GM23338 (cell line): ENCODE measurements at regions not wholly inside any gene's neighbourhood (a gene's known extent, or its start where the extent isn't known, plus 50 kb on each side); places are given as distances from the start of the nearest gene placed in this dataset.

Source experiments
- ATAC-seq: fragments of 200-7000 bp; cut with Tn5 transposase; 3 replicates; pipeline ENCODE4 v1.9.1; 2020
- DNase-seq: peaks from one replicate; pipeline ENCODE4 v3.0.0-alpha.2; 2015; ENCODE audit warnings: low spot score
- H2AFZ ChIP-seq: fragments of 200-600 bp; sonication (generic); 2 replicates; pipeline ENCODE4 v1.8.0; 2016; ENCODE audit warnings: antibody characterized with exemption, mild to moderate bottlenecking, moderate library complexity
- H3F3A ChIP-seq: fragments of 200-600 bp; sonication (generic); replicated peaks from 2 replicates; pipeline ENCODE4 v1.8.0; 2017; ENCODE audit warnings: antibody characterized with exemption, mixed run types, low read depth
- H3K27ac ChIP-seq: fragments of 200-600 bp; sonication (generic); 2 replicates; pipeline ENCODE4 v1.6.1; 2016; ENCODE audit warnings: low read depth
- H3K27me3 ChIP-seq: fragments of 200-600 bp; sonication (generic); 2 replicates; pipeline ENCODE4 v1.8.0; 2016; ENCODE audit warnings: mild to moderate bottlenecking, mixed run types, moderate library complexity; ENCODE audit not compliant: insufficient read depth
- H3K36me3 ChIP-seq: fragments of 200-600 bp; sonication (generic); 2 replicates; pipeline ENCODE4 v1.8.0; 2016; ENCODE audit warnings: mild to moderate bottlenecking; ENCODE audit not compliant: insufficient read depth
- H3K4me1 ChIP-seq: fragments of 200-600 bp; sonication (generic); 2 replicates; pipeline ENCODE4 v1.8.0; 2016; ENCODE audit warnings: mild to moderate bottlenecking, moderate library complexity; ENCODE audit not compliant: insufficient read depth
- H3K4me2 ChIP-seq: fragments of 200-600 bp; sonication (generic); 2 replicates; pipeline ENCODE4 v1.7.1; 2017; ENCODE audit warnings: mixed run types
- H3K4me3 ChIP-seq: fragments of 200-600 bp; sonication (generic); 2 replicates; pipeline ENCODE4 v1.6.1; 2016; ENCODE audit warnings: mixed run types
- H3K79me2 ChIP-seq: fragments of 200-600 bp; sonication (generic); replicated peaks from 2 replicates; pipeline ENCODE4 v1.8.0; 2017; ENCODE audit warnings: mild to moderate bottlenecking; ENCODE audit not compliant: insufficient read depth
- H3K9me2 ChIP-seq: fragments of 200-600 bp; sonication (generic); 2 replicates; pipeline ENCODE4 v1.8.0; 2017; ENCODE audit not compliant: insufficient read depth
- H4K20me1 ChIP-seq: fragments of 200-600 bp; sonication (generic); replicated peaks from 2 replicates; pipeline ENCODE4 v1.8.0; 2017; ENCODE audit warnings: mild to moderate bottlenecking; ENCODE audit not compliant: insufficient read depth
- H3K27ac Mint-ChIP-seq: 2 replicates; pipeline ENCODE4 v1.8.0; 2020; ENCODE audit warnings: inconsistent platforms, mild to moderate bottlenecking, moderate library complexity, mixed read lengths
- H3K27me3 Mint-ChIP-seq: 3 replicates; pipeline ENCODE4 v1.8.0; 2022; ENCODE audit warnings: low read depth, mild to moderate bottlenecking, moderate library complexity, mixed read lengths, inconsistent platforms; ENCODE audit not compliant: insufficient read depth, poor library complexity
- H3K36me3 Mint-ChIP-seq: 3 replicates; pipeline ENCODE4 v1.8.0; 2021; ENCODE audit warnings: low read depth, mild to moderate bottlenecking, inconsistent platforms, moderate library complexity, mixed read lengths
- H3K4me1 Mint-ChIP-seq: 3 replicates; pipeline ENCODE4 v1.8.0; 2020; ENCODE audit warnings: mild to moderate bottlenecking, inconsistent platforms, mixed read lengths
- H3K4me3 Mint-ChIP-seq: 3 replicates; pipeline ENCODE4 v1.8.0; 2021; ENCODE audit warnings: moderate library complexity, mild to moderate bottlenecking, inconsistent platforms, mixed read lengths
- H3K9me3 Mint-ChIP-seq: 3 replicates; pipeline ENCODE4 v1.8.0; 2020; ENCODE audit warnings: moderate library complexity, mild to moderate bottlenecking, inconsistent platforms, mixed read lengths
- CREB1 ChIP-seq: fragments of 250-450 bp; sonication (Bioruptor Pico); IDR thresholded peaks from 2 replicates; pipeline ENCODE4 v1.5.0; 2020; ENCODE audit warnings: low read depth, mild to moderate bottlenecking, moderate library complexity
- CTCF ChIP-seq, 2 experiments: fragments of 200-600 bp in 1 of 2; sonication (generic) in 1 of 2; conservative IDR thresholded peaks; 2 replicates each; pipeline versions ENCODE4 v1.5.1 to v1.6.1; 2016 to 2017; ENCODE audit warnings: antibody characterized with exemption in 2 of 2, low read depth in 2 of 2, mild to moderate bottlenecking in 2 of 2, moderate library complexity in 1 of 2
- ETS1 ChIP-seq: IDR thresholded peaks from 2 replicates; pipeline ENCODE4 v1.6.1; 2016; ENCODE audit warnings: antibody characterized with exemption
- EZH2phosphoT487 ChIP-seq: fragments of 200-600 bp; sonication (generic); IDR thresholded peaks from one replicate; pipeline ENCODE4 v1.8.1; 2018; ENCODE audit warnings: antibody characterized with exemption; ENCODE audit not compliant: unreplicated experiment
- JUNB ChIP-seq: IDR thresholded peaks from one replicate; pipeline ENCODE4 v1.6.1; 2016; ENCODE audit warnings: antibody characterized with exemption; ENCODE audit not compliant: unreplicated experiment
- NANOG ChIP-seq: IDR thresholded peaks from 2 replicates; pipeline ENCODE4 v1.6.1; 2016; ENCODE audit warnings: antibody characterized with exemption, borderline replicate concordance
- POLR2AphosphoS5 ChIP-seq: IDR thresholded peaks from 2 replicates; pipeline ENCODE4 v1.6.1; 2016; ENCODE audit warnings: antibody characterized with exemption, low read depth
- REST ChIP-seq: IDR thresholded peaks from one replicate; pipeline ENCODE4 v1.6.1; 2018; ENCODE audit warnings: antibody characterized with exemption; ENCODE audit not compliant: unreplicated experiment
- ZNF114 ChIP-seq: fragments of 250-450 bp; sonication (Bioruptor Pico); IDR thresholded peaks from 2 replicates; pipeline ENCODE4 v1.5.0; 2020; ENCODE audit warnings: mild to moderate bottlenecking, moderate library complexity
- ZNF331 ChIP-seq: fragments of 250-450 bp; sonication (Bioruptor Pico); IDR thresholded peaks from 2 replicates; pipeline ENCODE4 v1.5.0; 2020; ENCODE audit warnings: low read depth, mild to moderate bottlenecking, moderate library complexity

GRCh38 chr20:24164360-24164759, 175.8 kb upstream of the GGTLC1 start:
- Histone ChIP-seq H3K4me1 (peaks cover 7% of the 10 kb centered on the region; the same call in 1 of the 2 replicates), H3K9me2 (peaks cover 6% of the 10 kb centered on the region; the same call in 1 of the 2 replicates), H3K27ac (no peak overlapping the region), H3F3A (no peaks in the 10 kb centered on the region), H3K36me3 (no peaks in the 10 kb centered on the region), H3K79me2 (no peaks in the 10 kb centered on the region), H3K4me2 (no peak overlapping the region), H2AFZ (no peak overlapping the region), H3K4me3 (no peak overlapping the region), H3K27me3 (no peaks in the 10 kb centered on the region), H4K20me1 (no peaks in the 10 kb centered on the region)
- H3K9me3 Mint-ChIP-seq, result no peaks in the 10 kb centered on the region; the same call in 2 of the 3 replicates
- no peaks in the 10 kb centered on the region for H3K27me3 Mint-ChIP-seq
- ATAC-seq, result peak; percentile 76
- peak; percentile 67 for DNase-seq
- no peak overlapping the region for H3K27ac Mint-ChIP-seq
- no peaks in the 10 kb centered on the region for H3K36me3 Mint-ChIP-seq
- H3K4me1 Mint-ChIP-seq, result peaks cover 26% of the 10 kb centered on the region
- H3K4me3 Mint-ChIP-seq, result no peak overlapping the region
- TF ChIP-seq CTCF (conservative IDR thresholded peaks at IDR 0.05; ENCODE audit: low read depth in 2 of 2), result peak; percentile 76 to 88
- no peak for TF ChIP-seq JUNB

- Mint-ChIP-seq H3K4me3 (no peak overlapping the region), H3K9me3 (no peaks in the 10 kb centered on the region; the same call in 2 of the 3 replicates), H3K4me1 (peaks cover 26% of the 10 kb centered on the region), H3K36me3 (no peaks in the 10 kb centered on the region), H3K27ac (no peak overlapping the region), H3K27me3 (no peaks in the 10 kb centered on the region)
- peaks cover 7% of the 10 kb centered on the region; the same call in 1 of the 2 replicates for H3K4me1 ChIP-seq
- ATAC-seq (no peak), DNase-seq (no peak)
- H2AFZ ChIP-seq, result no peak overlapping the region
- no peaks in the 10 kb centered on the region for H3K36me3 ChIP-seq
- no peaks in the 10 kb centered on the region for H4K20me1 ChIP-seq
- no peak overlapping the region for H3K27ac ChIP-seq
- peaks cover 2% of the 10 kb centered on the region; the same call in 1 of the 2 replicates for H3K9me2 ChIP-seq
- H3K4me2 ChIP-seq, result no peak overlapping the region
- no peaks in the 10 kb centered on the region for H3K79me2 ChIP-seq
- H3F3A ChIP-seq, result no peaks in the 10 kb centered on the region
- no peaks in the 10 kb centered on the region for H3K27me3 ChIP-seq
- H3K4me3 ChIP-seq, result no peak overlapping the region
- TF ChIP-seq REST (no peak), JUNB (no peak), ZNF331 (CRISPR knock-in tag) (no peak), POLR2AphosphoS5 (no peak), NANOG (no peak), CTCF (conservative IDR thresholded peaks at IDR 0.05; ENCODE audit: low read depth in 2 of 2) (no peak), CREB1 (CRISPR knock-in tag) (no peak), ZNF114 (CRISPR knock-in tag) (no peak), ETS1 (no peak), EZH2phosphoT487 (no peak)
Measured at GRCh38 chr20:24163506-24163905, 174.9 kb upstream of the GGTLC1 start.
